LNCAP (cell line): ENCODE measurements at regions not wholly inside any gene's neighbourhood (a gene's known extent, or its start where the extent isn't known, plus 50 kb on each side); places are given as distances from the start of the nearest gene placed in this dataset.

Experiments used
- CTCF ChIP-seq: fragments of 450-650 bp; IDR thresholded peaks from 2 replicates; pipeline ENCODE4 v1.5.1; 2017; ENCODE audit warnings: mild to moderate bottlenecking

GRCh38 chr4:180528003-180528402, 1715.2 kb upstream of the TENM3 start:
- TF ChIP-seq CTCF: no peak

- no peak for TF ChIP-seq CTCF
Observed at GRCh38 chr4:180530787-180531186, 1712.4 kb upstream of the TENM3 start.

GRCh38 chr4:180532691-180533090, 1710.5 kb upstream of the TENM3 start:
- TF ChIP-seq CTCF: no peak

- TF ChIP-seq CTCF: no peak
Observed at GRCh38 chr4:180538384-180539057, 1704.7 kb upstream of the TENM3 start.

- no peak for TF ChIP-seq CTCF
Observed at GRCh38 chr4:180539284-180539683, 1703.9 kb upstream of the TENM3 start.

GRCh38 chr4:180541678-180542077, 1701.5 kb upstream of the TENM3 start:
- no peak for TF ChIP-seq CTCF

- no peak for TF ChIP-seq CTCF
Observed at GRCh38 chr4:180542445-180543100, 1700.6 kb upstream of the TENM3 start.
